Endothelial cell of umbilical vein (primary cell): ENCODE measurements at regions not wholly inside any gene's neighbourhood (a gene's known extent, or its start where the extent isn't known, plus 50 kb on each side); places are given as distances from the start of the nearest gene placed in this dataset.

Experiments used
- BruUV-seq: library from RNA; stranded (reverse); fragments of 400-500 nt; replicated peaks from 2 replicates; lab custom pipeline; 2021; lab: Mats Ljungman, UMichigan
- CTCF ChIA-PET: fragments of 300-600, 350-600 bp; sonication (Branson Sonifier 250); formaldehyde crosslinking; loops from one replicate; lab custom pipeline; 2021; ENCODE audit warnings: antibody characterized with exemption, inconsistent platforms; lab: Charles Lee
- POLR2A ChIA-PET: fragments of 300-600, 350-600 bp; sonication (Branson Sonifier 250); formaldehyde crosslinking; loops from one replicate; lab custom pipeline; 2021; ENCODE audit warnings: antibody characterized with exemption, inconsistent platforms; lab: Charles Lee
- DNase-seq: peaks from one replicate; pipeline ENCODE4 v3.0.0-alpha.2; 2011; ENCODE audit warnings: low read depth, low spot score
- FAIRE-seq: peaks from 2 replicates; lab custom pipeline; 2011; peaks lifted over from hg19 to GRCh38; lab: Jason Lieb, UNC
- H2AFZ ChIP-seq: 2 replicates; pipeline ENCODE4 v1.6.0; 2012; ENCODE audit warnings: low read depth, low read length, control low read depth, inconsistent platforms
- H3K27ac ChIP-seq: 2 replicates; pipeline ENCODE4 v1.5.1; 2011; ENCODE audit warnings: low read depth, mild to moderate bottlenecking, control low read depth, low read length, moderate library complexity; ENCODE audit not compliant: insufficient read depth
- H3K27me3 ChIP-seq, 2 experiments: 2 replicates each; pipeline versions ENCODE4 v1.6.0 to v1.6.1; 2011; ENCODE audit warnings: low read length in 2 of 2, mixed read lengths in 1 of 2; ENCODE audit not compliant: control insufficient read depth in 2 of 2, insufficient read depth in 2 of 2
- H3K36me3 ChIP-seq, 2 experiments: 2 replicates in 1 of 2; 3 replicates in 1 of 2; pipeline ENCODE4 v1.5.1; 2011; ENCODE audit warnings: low read length in 2 of 2, mild to moderate bottlenecking in 1 of 2, moderate library complexity in 1 of 2; ENCODE audit not compliant: control insufficient read depth in 2 of 2, insufficient read depth in 2 of 2; ENCODE audit errors: extremely low read depth in 1 of 2
- H3K4me1 ChIP-seq: 3 replicates; pipeline ENCODE4 v1.5.1; 2011; ENCODE audit warnings: mild to moderate bottlenecking, low read length; ENCODE audit not compliant: control insufficient read depth, insufficient read depth; ENCODE audit errors: extremely low read depth
- H3K4me2 ChIP-seq: 2 replicates; pipeline ENCODE4 v1.6.1; 2011; ENCODE audit warnings: low read length, control low read depth, mixed read lengths; ENCODE audit not compliant: insufficient read depth
- H3K4me3 ChIP-seq, 3 experiments: fragments of 200-600 bp in 1 of 3; sonication (generic), shearing (Covaris generic) in 1 of 3; replicated peaks in 1 of 3; 2 replicates each; pipeline ENCODE4 v1.5.1; 2011 to 2016; ENCODE audit warnings: control low read depth in 3 of 3, low read length in 3 of 3, mild to moderate bottlenecking in 2 of 3, inconsistent platforms in 1 of 3, low read depth in 1 of 3, moderate library complexity in 1 of 3; ENCODE audit not compliant: insufficient read depth in 1 of 3
- H3K79me2 ChIP-seq: 2 replicates; pipeline ENCODE4 v1.6.0; 2012; ENCODE audit warnings: low read length, inconsistent platforms; ENCODE audit not compliant: control insufficient read depth, insufficient read depth
- H3K9ac ChIP-seq: replicated peaks from 2 replicates; pipeline ENCODE3; 2011; ENCODE audit warnings: low read length, control low read depth; ENCODE audit not compliant: insufficient read depth; ENCODE audit errors: extremely low read depth
- H3K9me1 ChIP-seq: replicated peaks from 3 replicates; pipeline ENCODE4 v1.6.0; 2011; ENCODE audit warnings: mild to moderate bottlenecking, low read length; ENCODE audit not compliant: control insufficient read depth, insufficient read depth; ENCODE audit errors: extremely low read depth
- H3K9me3 ChIP-seq: replicated peaks from 2 replicates; pipeline ENCODE4 v1.5.1; 2012; ENCODE audit warnings: low read length, inconsistent platforms; ENCODE audit not compliant: control insufficient read depth, insufficient read depth
- H4K20me1 ChIP-seq: replicated peaks from 2 replicates; pipeline ENCODE3; 2011; ENCODE audit warnings: mild to moderate bottlenecking, low read length; ENCODE audit not compliant: control insufficient read depth, insufficient read depth; ENCODE audit errors: extremely low read depth
- CTCF ChIP-seq, 2 donors: IDR thresholded peaks; 1 replicate in 1 of 2; 2 replicates in 1 of 2; pipeline ENCODE4 v1.5.1; 2011; ENCODE audit warnings: low read length in 2 of 2, mild to moderate bottlenecking in 2 of 2, moderate library complexity in 2 of 2, control low read depth in 1 of 2, inconsistent platforms in 1 of 2, low read depth in 1 of 2; ENCODE audit not compliant: insufficient read depth in 1 of 2; ENCODE audit errors: extremely low read depth in 1 of 2
- EZH2 ChIP-seq: IDR thresholded peaks from 2 replicates; pipeline ENCODE4 v1.6.1; 2012; ENCODE audit warnings: borderline replicate concordance, low read depth, mild to moderate bottlenecking, moderate library complexity, low read length, inconsistent platforms; ENCODE audit not compliant: severe bottlenecking
- FOS ChIP-seq: IDR thresholded peaks from 2 replicates; pipeline ENCODE4 v1.6.1; 2011; ENCODE audit warnings: mild to moderate bottlenecking, low read length, moderate library complexity, borderline replicate concordance; ENCODE audit not compliant: insufficient read depth
- GATA2 ChIP-seq: IDR thresholded peaks from 2 replicates; pipeline ENCODE4 v1.7.0; 2011; ENCODE audit warnings: low read depth, mild to moderate bottlenecking, moderate library complexity, mixed read lengths, low read length; ENCODE audit not compliant: insufficient read length, insufficient read depth
- JUN ChIP-seq: IDR thresholded peaks from 2 replicates; pipeline ENCODE4 v1.6.1; 2011; ENCODE audit warnings: borderline replicate concordance, low read depth; ENCODE audit not compliant: insufficient read length, insufficient read depth
- MAX ChIP-seq: IDR thresholded peaks from 2 replicates; pipeline ENCODE4 v1.6.1; 2011; ENCODE audit not compliant: insufficient read depth, insufficient read length
- MYC ChIP-seq: IDR thresholded peaks from one replicate; pipeline ENCODE4 v1.6.1; 2011; ENCODE audit warnings: mild to moderate bottlenecking, low read depth, low read length
- POLR2A ChIP-seq: IDR thresholded peaks from 2 replicates; pipeline ENCODE4 v1.6.1; 2012; ENCODE audit warnings: low read depth, mild to moderate bottlenecking, control low read depth, low read length
- POLR2AphosphoS5 ChIP-seq: IDR thresholded peaks from 2 replicates; pipeline ENCODE4 v1.6.1; 2012; ENCODE audit warnings: low read depth, mild to moderate bottlenecking, control low read depth, low read length, moderate library complexity; ENCODE audit not compliant: insufficient read depth
- dilution Hi-C: fragments of 300-500 bp; cut with MboI; formaldehyde crosslinking; loops from one replicate; pipeline ENCODE4 v1.15.0; 2019; ENCODE audit warnings: low sequenced_read_pairs; ENCODE audit not compliant: extremely low pct_ligation_motif_present
- intact Hi-C: fragments of 100-400 bp; cut with micrococcal nuclease; formaldehyde crosslinking; loops from one replicate; pipeline ENCODE4 v1.10.0; 2022

GRCh38 chr18:53935803-53936202 is 288.7 kb downstream of the MBD2 start:
- no peaks in the 10 kb centered on the region for H3K27me3 ChIP-seq
- no peaks in the 10 kb centered on the region for H3K4me1 ChIP-seq
- H3K36me3 ChIP-seq, result no peaks in the 10 kb centered on the region
- no peak overlapping the region for H3K27ac ChIP-seq
- no peak overlapping the region for H3K4me2 ChIP-seq
- intact Hi-C loops, result no loop called here
- POLR2A ChIA-PET, result no interaction called here
- H3K79me2 ChIP-seq, result no peaks in the 10 kb centered on the region
- CTCF ChIA-PET, result no interaction called here
- H4K20me1 ChIP-seq, result no peaks in the 10 kb centered on the region
- no peak overlapping the region for H3K9ac ChIP-seq
- no peaks in the 10 kb centered on the region for H3K9me1 ChIP-seq
- no peak for TF ChIP-seq GATA2
- TF ChIP-seq MAX, result no peak
- no peak for TF ChIP-seq JUN
- no peak for TF ChIP-seq CTCF (IDR thresholded peaks at IDR 0.05; ENCODE audit: extremely low read depth in 1 of 2, insufficient read depth in 1 of 2, low read depth in 1 of 2, low read length in 2 of 2)
- no peak for TF ChIP-seq FOS
- TF ChIP-seq POLR2A, result no peak
- TF ChIP-seq MYC, result no peak
- TF ChIP-seq POLR2AphosphoS5, result no peak
- no peak for TF ChIP-seq EZH2
- H2AFZ ChIP-seq, result no peak overlapping the region
- no peak for DNase-seq
- no peak for FAIRE-seq
- no TSS peak for BruUV-seq
- dilution Hi-C loops, result no loop called here
- H3K4me3 ChIP-seq, result no peak overlapping the region
- no peaks in the 10 kb centered on the region for H3K9me3 ChIP-seq
